HG03039 (cell line): ENCODE measurements at regions not wholly inside any gene's neighbourhood (a gene's known extent, or its start where the extent isn't known, plus 50 kb on each side); places are given as distances from the start of the nearest gene placed in this dataset.

Source experiments
- ATAC-seq: cut with Tn5 transposase; IDR thresholded peaks from one replicate; pipeline ENCODE4 v1.9.1; 2021; ENCODE audit warnings: mild to moderate bottlenecking, moderate library complexity; ENCODE audit not compliant: unreplicated experiment

GRCh38 chr10:83233691-83234090 lies 905.6 kb upstream of the GHITM start:
- no peak for ATAC-seq

- ATAC-seq: no peak
Observed at GRCh38 chr10:83248106-83248631, 891.1 kb upstream of the GHITM start.

- ATAC-seq: no peak
Observed at GRCh38 chr10:83250396-83250795, 888.9 kb upstream of the GHITM start.

- no peak for ATAC-seq
Observed at GRCh38 chr10:83252169-83252568, 887.1 kb upstream of the GHITM start.

GRCh38 chr10:83252596-83252995 lies 886.7 kb upstream of the GHITM start:
- ATAC-seq: no peak

GRCh38 chr10:83253011-83253671 lies 886.2 kb upstream of the GHITM start:
- no peak for ATAC-seq

GRCh38 chr10:83254698-83255097 lies 884.6 kb upstream of the GHITM start:
- ATAC-seq: no peak

GRCh38 chr10:83262434-83262833 lies 876.9 kb upstream of the GHITM start:
- ATAC-seq: no peak

- ATAC-seq: no peak
Observed at GRCh38 chr10:83272666-83273434, 866.5 kb upstream of the GHITM start.

GRCh38 chr10:83274088-83274487 lies 865.2 kb upstream of the GHITM start:
- ATAC-seq: no peak

- no peak for ATAC-seq
Observed at GRCh38 chr10:83276971-83277370, 862.3 kb upstream of the GHITM start.

- no peak for ATAC-seq
Observed at GRCh38 chr10:83283151-83283550, 856.2 kb upstream of the GHITM start.

- no peak for ATAC-seq
Observed at GRCh38 chr10:83287374-83287773, 851.9 kb upstream of the GHITM start.

- no peak for ATAC-seq
Observed at GRCh38 chr10:83289373-83289772, 849.9 kb upstream of the GHITM start.

GRCh38 chr10:83289948-83290347 lies 849.4 kb upstream of the GHITM start:
- no peak for ATAC-seq

GRCh38 chr10:83301732-83302131 lies 837.6 kb upstream of the GHITM start:
- ATAC-seq: no peak

- no peak for ATAC-seq
Observed at GRCh38 chr10:83302623-83303022, 836.7 kb upstream of the GHITM start.

GRCh38 chr10:83310688-83311087 lies 828.6 kb upstream of the GHITM start:
- ATAC-seq: no peak

GRCh38 chr10:83312570-83312969 lies 826.7 kb upstream of the GHITM start:
- ATAC-seq: no peak

GRCh38 chr10:83332690-83333089 lies 806.6 kb upstream of the GHITM start:
- no peak for ATAC-seq

- no peak for ATAC-seq
Observed at GRCh38 chr10:83333566-83333965, 805.7 kb upstream of the GHITM start.

GRCh38 chr10:83343676-83344075 lies 795.6 kb upstream of the GHITM start:
- no peak for ATAC-seq
